Midbrain (tissue), 1 donor: ENCODE measurements at regions not wholly inside any gene's neighbourhood (a gene's known extent, or its start where the extent isn't known, plus 50 kb on each side); places are given as distances from the start of the nearest gene placed in this dataset.
A peak's percentile ranks its signal among the peaks of the same experiment; 100 is the strongest.

Experiments used
- DNase-seq: peaks from one replicate; lab custom pipeline; 2025; lab: John Stamatoyannopoulos, UW

DNA sequence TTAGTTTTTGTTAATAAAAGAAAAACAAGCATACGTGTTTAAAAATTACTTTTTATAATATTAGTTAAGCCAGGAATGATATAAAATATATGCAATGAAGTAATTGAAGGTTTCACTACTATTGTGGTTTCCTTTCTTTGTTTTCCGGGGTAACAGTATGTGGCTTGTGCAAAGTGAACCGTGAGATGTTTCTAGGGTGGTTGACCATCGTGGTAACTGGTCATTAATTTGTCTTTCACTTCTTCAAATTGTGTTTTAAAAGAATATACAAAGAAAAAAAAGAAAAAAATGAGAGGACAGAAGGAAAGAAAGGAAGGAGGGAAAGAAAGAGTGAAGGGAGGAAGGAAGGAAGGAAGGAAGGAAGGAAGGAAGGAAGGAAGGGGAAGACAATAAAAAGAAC is 330.1 kb upstream of the CPXCR1 start:
- DNase-seq, result no peak

DNA sequence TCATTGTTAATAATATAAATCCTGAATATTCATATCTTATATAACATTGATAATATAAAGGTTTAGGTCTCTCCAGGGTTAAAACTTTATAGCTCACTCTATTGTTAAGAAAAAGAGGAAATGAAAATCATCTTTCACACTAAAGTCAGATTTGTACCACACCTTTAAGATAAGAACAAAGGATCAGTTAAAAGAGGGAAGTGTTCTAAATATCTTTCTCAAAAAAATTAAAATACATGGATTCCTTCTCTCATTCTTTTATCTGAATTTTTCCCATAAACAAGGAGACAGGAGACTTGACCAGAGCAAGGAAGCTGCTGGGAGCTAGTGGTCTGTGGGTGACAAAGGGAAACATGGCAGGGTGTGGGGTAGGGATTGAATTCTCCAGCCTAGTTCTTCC is 323.0 kb upstream of the CPXCR1 start:
- DNase-seq, result no peak

GRCh38 chrX:88424541-88424940 is 322.5 kb upstream of the CPXCR1 start:
- DNase-seq, result no peak

GRCh38 chrX:88425739-88426138 is 321.3 kb upstream of the CPXCR1 start:
- DNase-seq, result peak; percentile 1

DNA sequence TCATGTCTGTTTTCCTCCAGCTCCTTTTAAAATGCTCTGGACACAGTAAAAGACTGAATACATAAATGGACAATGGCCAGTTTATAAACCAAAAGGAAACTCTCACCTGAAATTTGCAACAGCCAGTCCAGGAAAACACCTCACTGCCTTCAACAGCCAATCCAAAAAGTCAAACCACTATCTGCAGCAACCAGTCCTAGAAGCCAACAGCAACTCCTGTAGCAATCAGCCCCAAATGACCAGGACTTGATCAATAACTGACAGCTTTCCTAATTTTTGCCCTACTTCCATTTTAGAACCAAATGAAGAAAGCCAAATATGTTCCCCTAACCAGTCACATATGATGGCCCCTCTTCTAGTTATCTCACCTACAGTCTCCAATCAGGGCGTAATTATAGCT is 309.5 kb upstream of the CPXCR1 start:
- DNase-seq, result no peak

GRCh38 chrX:88438209-88438608 is 308.8 kb upstream of the CPXCR1 start:
- no peak for DNase-seq

DNA sequence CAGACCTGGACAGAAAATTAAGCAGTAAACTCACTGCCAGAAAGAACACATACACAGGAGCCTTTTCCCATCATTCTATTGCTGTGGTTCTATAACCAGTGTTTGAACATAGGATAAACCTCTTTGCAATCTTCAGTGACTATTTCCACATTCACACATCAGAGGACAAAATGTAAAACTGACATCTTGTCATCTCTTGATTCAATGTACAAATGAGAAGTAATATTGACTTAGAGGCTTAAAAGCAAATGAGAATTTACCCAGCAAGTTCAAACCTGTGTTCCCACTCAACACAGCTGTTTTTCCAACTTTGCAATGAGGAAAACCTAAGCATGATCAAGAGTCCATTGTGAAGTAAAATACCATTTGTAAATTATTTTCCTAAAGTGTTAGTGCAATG is 307.1 kb upstream of the CPXCR1 start:
- no peak for DNase-seq
